CD4-positive, alpha-beta T cell treated with Interferon gamma for 1 hour (primary cell): ENCODE measurements at regions not wholly inside any gene's neighbourhood (a gene's known extent, or its start where the extent isn't known, plus 50 kb on each side); places are given as distances from the start of the nearest gene placed in this dataset.
"Not testable (repeated sequence)": the region's sequence is repeated elsewhere in the genome, so short reads cannot be mapped to it uniquely, and the experiment has no call there.

ENCODE experiments used
- DNase-seq: peaks from one replicate; pipeline ENCODE4 v3.0.0-alpha.2; 2020

DNA sequence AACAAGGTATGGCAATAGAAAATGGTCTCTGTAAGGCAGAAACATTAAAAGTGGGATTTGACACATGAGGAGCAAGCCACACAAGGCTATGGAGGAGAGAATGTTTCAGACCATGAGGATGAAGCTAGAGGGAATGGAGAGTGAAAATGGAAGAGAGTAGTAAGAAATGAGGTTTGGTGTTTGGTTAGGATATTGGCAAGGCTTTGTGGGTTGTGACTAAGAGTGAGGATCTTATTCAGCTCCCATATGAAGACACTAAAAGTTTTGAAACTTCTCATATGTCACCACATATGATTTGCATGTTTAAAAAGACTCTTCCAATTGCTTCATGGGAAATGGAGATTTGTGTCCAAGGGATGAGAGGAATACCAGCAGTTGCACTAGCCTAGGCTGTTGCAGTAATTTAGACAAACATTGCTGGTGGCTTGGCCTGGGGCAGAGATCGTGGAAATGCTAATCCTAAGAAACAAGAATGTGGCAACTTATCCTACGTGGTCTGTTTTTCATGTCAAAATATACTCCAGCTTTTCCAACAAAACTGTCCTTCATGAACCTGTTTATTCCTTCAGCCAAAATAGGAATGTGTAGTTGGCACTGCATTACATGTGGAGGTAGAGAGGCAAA, 749.0 kb downstream of the PDCD6IP start:
- no peak for DNase-seq

DNA sequence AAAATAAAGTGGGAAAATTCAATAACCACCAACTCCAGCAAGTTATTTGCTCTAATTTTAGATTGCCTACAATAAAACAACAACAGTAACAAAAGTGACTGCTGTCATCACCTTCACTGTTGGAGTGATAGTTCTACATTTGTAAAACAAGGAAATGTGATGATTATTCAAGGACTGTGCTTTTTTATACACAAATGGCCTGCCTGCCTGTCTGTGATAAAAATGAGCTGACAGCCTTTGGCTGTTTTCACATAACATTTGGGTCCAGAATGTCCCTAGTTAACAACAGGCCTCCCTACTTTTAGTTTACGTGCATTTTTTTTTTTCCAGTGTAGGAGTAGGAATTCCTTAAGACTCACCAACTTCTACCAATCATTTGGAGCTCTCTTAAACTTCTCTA, 768.8 kb downstream of the PDCD6IP start:
- no peak for DNase-seq

DNA sequence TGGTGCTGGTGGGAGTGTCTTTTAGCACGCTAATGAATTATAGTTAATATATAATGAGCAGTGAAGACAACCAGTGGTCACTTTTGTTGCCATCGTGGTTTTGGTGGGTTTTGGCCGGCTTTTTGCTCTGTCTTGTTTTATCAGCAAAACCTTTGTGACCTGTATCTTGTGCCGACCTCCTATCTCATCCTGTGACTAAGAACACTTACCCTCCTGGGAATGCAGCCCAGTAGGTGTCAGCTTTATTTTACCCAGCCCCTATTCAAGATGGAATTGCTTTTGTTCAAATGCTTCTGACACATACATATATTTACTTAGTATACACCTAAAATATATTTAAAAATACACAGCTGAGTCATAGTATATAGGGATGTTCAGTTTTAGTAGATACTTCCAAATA, 770.3 kb downstream of the PDCD6IP start:
- no peak for DNase-seq

DNA sequence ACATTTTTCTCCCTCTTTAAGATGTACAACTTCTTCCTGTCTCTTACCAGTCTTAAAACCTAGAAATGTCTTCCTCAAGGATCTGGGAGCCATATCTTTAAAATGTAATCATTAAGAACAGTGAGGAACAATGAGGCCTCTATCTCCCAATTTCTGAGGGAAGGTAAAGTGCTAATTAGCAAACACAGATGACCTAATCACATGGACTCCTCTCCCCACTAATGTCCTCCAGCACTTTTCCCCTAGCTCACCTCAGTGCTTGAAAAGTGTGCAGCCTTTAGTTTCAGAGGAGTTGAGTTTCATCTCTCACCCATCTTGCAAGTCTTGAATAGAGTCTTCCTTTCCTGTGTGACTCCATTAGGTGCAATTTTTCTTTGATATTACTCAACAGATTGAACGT, 771.0 kb downstream of the PDCD6IP start:
- DNase-seq, result no peak

DNA sequence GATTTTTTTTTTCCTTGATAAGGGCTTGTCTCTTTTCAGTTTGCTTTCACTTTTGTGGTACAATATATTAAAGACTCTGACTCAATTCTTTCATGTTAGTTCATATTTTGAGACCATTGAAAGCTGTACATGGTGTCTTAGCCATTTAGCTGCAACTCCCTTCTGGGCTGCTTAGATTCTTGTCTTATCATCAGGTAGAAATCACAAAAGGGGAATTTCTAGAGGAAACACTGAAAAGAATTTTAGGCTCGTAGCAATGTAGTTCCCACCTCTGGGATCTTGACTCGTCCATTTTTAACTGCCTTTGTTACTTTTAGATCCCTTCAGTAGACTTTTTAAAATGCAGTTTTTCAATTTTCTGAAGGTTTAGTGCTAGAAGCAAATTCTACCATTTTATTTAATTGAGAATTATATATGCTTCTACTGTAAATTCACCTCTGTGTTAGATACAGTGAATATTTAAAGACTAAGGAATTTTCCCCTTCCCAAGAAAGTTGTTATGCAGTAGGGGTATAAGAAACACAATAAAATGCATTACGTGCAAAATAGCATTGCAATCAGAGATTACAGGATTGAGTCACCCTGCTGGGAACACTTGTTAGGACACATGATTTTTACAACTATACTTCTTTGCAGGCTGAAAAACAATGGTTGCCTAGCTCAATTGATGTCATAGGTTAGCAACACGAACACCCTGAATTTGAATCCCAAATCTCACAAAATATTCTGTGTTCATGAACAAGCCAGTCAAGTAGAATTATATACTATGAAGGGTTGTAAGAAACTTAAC, 772.7 kb downstream of the PDCD6IP start:
- no peak for DNase-seq

DNA sequence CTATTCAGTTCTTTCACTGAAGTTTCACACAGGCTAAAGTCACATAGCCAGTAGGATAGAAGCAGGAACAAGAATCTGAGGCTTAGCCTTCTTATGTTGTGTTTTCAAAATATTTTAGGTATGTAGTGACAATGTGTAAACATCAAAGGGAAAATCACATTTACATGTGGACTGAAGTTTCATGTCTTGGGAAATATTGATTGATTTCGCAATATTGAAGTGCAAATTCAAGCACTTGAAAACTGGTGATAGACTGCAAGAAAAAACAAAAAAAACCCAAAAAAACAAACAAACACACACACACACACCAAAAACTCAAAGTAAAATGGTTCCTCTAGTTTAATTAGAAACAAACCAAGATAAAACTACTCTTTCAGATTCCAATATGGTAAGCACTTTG, 773.3 kb downstream of the PDCD6IP start:
- no peak for DNase-seq

DNA sequence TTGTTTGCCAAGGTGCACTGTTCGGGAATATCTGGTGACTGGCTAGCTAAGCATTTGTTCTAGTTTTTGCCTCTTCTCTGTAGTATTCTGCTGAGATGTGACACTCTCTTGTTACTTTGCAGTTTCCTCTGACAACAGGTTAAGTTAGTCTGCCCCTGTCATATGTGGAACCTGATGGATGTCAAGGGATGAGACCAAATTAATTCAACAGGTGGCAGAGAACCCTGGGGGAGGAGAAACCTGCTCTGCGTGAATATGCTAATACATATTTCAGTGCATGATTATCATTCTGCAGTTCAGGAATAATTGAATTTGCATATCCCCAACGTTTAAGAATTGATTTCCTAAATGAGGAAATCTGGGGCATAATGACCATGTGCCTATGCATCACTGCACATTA, 777.3 kb downstream of the PDCD6IP start:
- DNase-seq, result no peak

DNA sequence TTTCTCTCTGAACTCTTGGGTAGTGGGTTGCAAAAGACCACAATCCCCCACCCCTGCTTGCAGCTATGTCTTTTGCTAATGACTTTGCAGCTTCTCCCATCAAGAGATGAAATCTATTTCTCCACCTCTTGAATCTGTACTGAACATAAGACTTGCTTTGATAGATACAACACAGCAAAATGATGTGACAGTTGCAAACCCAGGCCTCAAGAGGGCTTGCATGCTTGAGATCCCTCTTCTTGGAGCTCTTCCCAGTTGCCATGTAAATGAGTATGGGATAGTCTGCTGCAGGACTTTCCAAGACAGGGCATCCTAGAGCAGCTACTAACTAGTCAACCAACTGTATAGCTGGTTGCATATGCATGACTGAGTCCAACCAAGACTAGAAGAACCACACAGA, 783.6 kb downstream of the PDCD6IP start:
- DNase-seq, result no peak

DNA sequence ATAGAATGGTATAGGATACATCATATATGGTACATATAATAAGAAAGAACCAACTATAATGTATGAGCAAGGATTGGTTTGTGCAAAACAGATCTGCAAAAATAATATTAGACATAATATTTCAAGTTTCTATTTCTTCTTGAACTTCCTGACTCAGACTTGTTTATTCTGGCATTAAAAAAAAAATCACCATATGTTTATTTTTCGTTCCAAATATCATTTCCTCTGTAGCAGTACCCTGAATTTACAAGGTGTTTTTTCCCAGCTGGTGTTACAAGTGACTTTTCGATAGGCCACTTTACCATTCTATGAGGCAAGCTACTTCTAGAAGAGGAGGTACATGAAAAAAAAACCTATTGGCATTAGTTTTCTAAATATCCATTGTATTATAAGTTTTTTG, 785.0 kb downstream of the PDCD6IP start:
- no peak for DNase-seq

DNA sequence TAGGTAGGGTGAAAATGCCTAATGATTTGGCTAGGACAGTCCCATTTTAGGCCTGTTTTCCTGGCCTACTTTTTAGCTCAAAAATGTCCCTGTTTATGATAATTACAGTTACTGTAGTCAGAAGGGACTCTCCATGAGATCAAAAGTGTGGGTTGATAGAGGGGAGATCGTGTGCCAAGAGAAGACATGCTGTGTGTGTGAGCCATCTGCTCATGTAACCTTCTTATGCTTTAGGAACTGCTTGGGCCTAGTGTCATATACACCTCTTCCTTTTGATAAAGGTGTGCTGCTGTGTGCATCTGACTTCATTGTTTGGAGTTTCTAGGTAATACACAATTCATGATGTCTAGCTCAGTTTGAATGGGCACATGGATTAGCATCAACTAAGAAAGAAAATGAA, 786.5 kb downstream of the PDCD6IP start:
- no peak for DNase-seq

DNA sequence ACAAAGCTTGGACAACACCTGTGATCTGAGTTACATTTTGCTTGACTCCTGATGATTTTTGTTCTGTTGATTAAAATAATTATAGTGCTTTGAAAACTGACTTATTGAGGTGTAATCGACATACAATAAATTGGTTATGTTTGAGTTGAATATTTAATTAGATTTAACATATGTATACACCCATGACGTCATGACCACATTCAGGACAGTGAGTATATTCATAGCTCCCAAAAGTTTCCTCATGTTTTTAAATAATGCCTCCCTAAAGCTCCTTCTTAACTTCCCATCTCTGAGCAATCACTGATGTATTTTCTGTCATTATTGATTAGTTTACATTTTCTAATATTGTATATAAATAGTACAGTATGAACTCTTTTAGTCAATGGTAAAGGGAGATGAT, 801.2 kb downstream of the PDCD6IP start:
- DNase-seq, result no peak

DNA sequence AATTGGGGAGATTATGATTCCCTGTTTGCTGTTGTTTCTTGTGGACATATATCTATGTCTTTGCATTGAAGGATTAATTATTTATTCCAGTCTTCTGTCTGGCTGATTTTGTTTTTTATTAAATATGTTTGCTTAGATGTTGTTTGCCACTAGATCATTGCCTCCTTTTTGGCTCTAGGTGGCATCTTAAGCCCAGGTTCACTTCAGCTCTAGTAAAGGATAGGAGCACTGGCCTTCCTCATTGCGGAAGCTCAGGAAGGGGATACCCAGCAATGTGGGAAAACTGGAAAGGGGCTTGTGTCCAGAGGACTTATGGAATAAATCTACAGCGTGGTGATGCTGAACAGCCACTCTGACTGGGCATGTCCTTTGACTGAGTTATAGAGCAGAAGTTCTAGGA, 821.6 kb downstream of the PDCD6IP start:
- DNase-seq, result no peak

DNA sequence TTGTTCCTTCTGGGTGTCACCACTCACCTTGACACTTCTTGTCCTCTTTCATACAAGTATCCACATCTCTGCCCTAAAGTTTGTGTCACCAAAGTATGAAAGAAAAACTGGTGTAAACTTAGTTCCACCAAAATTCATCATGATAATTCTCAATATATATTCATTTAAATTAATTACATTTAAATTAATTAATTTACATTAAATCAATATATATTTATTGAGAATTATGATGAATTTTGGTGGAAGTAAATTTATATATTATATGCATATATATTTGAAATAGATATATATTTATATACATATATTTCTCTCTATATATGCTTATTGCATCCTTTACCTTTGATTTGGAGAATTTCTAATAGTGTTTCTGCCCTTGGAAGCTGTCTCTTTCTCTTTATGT, 828.3 kb downstream of the PDCD6IP start:
- no peak for DNase-seq

DNA sequence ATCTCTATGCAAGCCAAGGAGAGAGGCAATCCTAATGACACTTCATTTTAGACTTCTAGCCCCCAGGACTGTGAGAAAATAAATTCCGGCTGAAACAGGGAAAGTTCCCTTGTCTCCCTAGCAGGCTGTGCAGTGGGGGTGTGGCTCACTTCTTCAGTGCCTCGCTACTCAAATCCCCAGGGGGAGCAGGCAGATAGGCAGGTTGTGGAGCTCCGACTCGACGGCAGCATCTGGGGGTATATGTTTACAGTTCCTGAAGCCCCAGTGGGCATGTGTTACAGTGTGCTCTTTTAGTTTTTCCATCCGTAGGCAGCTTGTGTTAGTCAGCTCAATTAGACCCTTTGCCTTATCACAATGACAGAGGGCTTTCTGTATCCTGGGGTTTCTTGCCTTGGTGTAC, 836.5 kb downstream of the PDCD6IP start:
- DNase-seq, result no peak

DNA sequence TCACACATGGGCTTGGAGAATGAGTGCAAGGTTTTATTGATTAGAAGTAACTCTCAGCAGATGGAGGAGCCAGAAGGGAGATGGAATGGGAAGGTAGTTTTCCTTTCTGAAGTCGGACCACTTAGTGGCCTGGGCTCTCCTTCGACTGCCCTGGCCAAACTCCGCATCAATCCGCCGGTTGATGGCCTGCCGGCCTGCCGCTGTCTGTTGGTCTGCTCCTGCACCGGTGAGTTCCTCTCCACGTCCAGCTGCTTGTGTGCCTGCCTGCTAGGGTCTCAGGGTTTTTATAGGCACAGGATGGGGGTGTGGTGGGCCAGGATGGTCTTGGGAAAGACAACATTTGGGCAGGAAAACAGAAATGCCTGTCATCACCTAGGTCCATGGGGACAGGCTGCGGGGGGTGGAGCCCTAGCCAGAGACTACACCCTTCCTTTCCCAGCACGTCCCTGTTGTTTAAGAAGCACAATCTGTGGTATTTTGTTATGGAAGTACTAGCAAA, 837.0 kb downstream of the PDCD6IP start:
- no peak for DNase-seq

DNA sequence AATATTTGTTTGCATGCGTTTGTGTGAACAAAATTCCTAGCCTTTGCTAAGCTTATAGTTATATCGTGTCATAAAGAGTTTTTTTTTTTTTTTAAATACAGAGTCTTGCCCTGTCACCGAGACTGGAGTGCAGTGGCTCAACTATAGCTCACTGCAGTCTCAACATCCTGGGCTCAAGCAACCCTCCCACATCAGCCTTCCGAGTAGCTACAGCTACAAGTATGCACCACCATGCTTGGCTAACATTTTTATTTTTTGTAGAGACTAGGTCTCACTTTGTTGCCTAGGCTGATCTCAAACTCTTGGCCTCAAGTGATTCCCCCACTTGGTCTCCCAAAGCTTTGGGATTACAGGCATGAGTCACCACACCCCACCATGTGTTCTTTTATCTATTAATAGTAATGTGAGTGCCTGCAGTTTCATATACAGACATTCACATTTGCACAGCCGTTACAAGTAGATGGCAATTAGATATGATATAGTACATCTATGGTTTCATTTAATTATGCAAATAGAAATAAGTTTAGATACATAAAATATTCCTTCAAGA, 848.6 kb downstream of the PDCD6IP start:
- no peak for DNase-seq

DNA sequence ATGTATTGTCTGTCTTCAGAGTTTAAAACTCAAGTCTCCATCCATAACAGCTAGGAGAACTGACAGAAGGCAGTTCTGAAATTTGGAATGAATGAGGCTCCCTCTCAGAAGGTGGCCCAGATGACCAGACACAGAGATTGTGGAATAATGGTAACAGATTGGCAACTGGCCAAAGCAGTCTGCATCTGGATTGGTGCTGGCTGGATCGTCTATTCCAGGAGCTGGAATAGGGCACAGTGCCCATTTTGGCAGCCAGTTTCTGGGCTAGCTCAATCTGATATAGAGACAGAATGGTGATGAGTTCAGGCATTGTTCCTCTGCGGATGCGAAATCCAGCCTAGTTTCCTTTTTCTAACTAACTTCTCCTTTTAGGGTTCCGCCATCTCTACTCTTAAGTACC, 851.7 kb downstream of the PDCD6IP start:
- DNase-seq, result no peak

DNA sequence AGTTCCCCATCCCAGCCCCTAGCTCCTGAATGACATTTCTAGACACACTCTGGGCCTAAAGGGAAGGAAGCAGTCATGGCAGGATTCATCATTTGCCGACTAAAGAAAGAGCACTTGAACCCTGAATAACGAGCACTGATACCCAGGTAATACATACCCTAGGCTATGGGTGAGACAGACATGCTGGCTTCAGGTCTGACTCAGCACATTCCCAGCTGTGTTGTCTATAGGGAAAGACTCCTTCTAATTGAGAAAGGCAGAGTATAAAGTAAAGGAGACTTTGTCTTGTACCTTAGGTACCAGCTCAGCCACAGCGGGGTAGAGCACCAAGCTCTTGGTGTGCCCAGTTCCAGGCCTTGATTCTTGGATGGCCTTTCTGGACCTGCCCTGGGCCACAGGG, 870.5 kb downstream of the PDCD6IP start:
- DNase-seq, result no peak

DNA sequence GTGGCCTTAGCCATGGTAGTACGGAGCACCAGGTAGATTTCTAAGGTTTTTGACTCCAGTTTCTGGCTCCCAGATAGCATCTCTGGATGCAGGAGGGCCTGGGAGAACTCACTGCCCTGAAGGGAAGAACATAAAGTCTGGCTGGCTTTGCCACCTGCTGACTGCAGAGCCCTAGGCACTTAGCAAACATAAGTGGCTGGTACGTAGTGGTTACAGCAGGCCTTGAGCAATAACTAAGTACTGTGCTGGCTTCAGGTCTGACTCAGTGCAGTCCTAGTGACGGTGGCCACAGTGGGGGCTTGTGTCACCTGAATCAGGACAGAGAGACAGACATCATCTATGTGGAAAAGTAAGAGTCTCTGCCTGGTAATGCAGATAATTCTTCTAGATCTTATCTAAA, 871.1 kb downstream of the PDCD6IP start:
- no peak for DNase-seq

DNA sequence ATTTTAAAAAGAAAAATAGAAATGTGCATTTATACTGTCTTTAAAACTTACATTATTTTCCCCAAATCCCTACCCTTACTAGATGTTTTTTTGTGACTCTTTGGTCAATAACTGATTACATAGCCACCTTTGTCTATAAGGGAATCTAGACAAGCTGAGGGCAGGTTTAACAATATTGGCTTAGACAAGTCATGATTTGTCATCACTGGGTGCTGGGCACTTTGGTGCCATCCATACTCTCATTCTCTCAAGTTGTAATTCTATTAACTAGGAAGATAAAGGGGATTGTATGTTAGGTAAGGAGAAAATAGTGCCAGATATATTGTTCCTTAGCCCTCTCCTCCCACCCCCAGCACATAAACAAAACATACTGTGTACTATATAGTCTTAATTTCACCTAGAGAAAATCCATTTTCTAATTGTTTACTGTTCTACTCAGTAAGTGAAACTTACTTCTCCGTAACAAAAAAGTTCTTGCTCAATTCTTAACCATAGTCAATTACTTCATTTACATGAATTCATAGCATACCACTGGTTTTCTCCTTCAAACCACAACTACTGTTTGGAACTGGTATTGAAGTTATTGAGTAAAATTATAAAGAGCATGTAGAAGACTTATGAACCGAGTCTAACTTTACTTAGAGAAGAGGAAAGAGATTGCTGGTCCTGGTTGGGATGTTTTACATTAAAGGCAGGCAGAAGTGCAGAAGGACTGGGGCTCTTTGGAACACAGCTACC, 877.1 kb downstream of the PDCD6IP start:
- DNase-seq, result no peak

DNA sequence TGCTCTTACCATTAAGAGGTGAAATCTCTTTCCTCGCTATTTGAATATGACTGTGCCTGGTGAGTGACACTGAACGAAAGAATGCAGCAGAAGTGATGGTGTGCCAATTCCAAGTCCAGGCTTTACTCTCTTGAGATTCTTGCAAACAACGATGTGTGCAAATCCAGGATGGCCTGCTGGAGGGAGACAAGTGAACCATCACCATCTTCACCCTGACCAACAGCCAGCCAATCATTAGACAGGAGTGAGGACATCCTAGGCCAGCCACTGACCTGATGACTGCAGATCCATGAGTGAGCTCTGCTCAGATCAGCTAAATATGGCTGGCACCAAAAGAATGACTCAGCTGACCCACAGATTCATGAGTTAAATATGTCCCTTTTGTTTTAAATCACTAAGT, 878.0 kb downstream of the PDCD6IP start:
- DNase-seq, result no peak

DNA sequence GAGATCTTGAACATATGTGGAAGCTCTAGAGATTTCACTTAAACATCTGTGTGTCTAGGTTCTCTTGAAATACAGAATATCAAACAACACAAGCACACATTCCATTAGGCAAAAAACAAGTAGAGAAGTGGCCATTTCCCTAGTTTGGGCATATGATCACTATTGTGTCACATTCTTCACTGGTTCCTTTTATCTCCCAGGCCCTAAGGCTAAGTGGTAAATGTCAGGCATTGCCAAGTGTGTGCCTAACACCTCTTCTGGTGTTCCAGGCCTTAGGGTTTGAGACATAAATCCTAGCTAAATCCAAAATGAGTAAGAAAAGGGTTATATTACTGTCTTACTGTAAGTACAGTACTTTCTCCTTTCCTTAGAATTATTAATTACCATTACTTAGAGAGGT, 880.1 kb downstream of the PDCD6IP start:
- DNase-seq, result no peak

DNA sequence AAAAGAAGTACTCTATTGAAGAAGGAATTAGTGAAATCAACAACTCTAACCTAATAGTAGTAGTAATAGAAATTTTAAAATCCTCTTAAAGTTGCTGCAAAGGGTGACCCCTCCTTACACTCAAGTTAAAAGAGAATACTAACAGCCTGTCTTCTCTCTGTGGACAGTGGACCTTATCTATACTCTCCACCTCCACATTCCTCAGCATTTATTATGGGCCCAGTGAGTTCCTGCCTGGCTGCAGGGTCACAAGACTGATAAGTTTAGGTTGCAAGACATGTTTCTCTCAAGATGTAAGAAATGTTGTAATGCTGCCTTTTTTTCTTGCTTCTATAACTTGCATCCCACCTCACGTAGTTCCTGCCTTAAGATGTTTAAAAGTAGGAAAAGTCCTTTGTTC, 880.6 kb downstream of the PDCD6IP start:
- DNase-seq, result not testable (repeated sequence)

DNA sequence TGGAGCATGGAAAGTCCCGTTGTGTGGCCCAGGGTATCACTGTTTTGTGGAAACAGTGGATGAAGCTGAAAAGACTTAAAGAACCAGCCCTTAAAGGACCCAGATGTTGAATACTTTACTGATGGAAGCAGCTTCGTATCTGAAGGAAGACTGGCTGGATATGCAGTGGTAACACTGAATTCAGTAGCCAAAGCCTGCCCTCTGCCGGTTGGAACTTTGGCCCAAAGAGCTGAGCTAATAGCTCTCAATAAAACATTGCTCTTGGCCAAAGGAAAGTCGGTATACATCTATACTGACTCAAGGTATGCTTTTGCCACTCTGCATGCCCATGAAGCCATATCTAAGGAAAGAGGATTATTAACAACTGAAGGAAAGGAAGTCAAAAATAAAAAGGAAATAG, 885.4 kb downstream of the PDCD6IP start:
- no peak for DNase-seq
